ENCODE measurements at regions not wholly inside any gene's neighbourhood (a gene's known extent, or its start where the extent isn't known, plus 50 kb on each side); places are given as distances from the start of the nearest gene placed in this dataset.

- Histone ChIP-seq H3K9me3 (ENCODE audit: insufficient read depth in 2 of 2, low read depth in 1 of 2, low read length in 1 of 2) (0 out of 4 replicates have a peak, but pooled peaks cover 0 to 3% of the 10 kb centered on the region in 2 experiments), H2BK20ac (ENCODE audit: low read length) (no peak overlapping the region), H2AK5ac (ENCODE audit: low read depth, low read length) (no peak overlapping the region), H4K8ac (ENCODE audit: extremely low read depth, insufficient read depth, low read length) (no peak overlapping the region), H3K4me3 (ENCODE audit: extremely low read depth in 1 of 4, insufficient read depth in 2 of 4, low read depth in 3 of 4, low read length in 4 of 4) (no peak overlapping the region), H3K23ac (ENCODE audit: insufficient read length) (no peak overlapping the region), H3K23me2 (ENCODE audit: low read depth, low read length) (no peaks in the 10 kb centered on the region), H2BK120ac (replicated peaks; ENCODE audit: low read depth, low read length) (no peak overlapping the region), H3K4me1 (replicated peaks in 1 of 4; ENCODE audit: control insufficient read depth in 3 of 4, insufficient read depth in 4 of 4, low read length in 3 of 4) (no peaks in the 10 kb centered on the region), H2AFZ (ENCODE audit: low read length) (no peak overlapping the region), H4K91ac (replicated peaks; ENCODE audit: insufficient read length, low read length) (no peak overlapping the region), H4K5ac (ENCODE audit: insufficient read length, low read depth, low read length) (no peak overlapping the region), H2BK12ac (ENCODE audit: low read depth, low read length) (no peak overlapping the region), H3K4ac (replicated peaks; ENCODE audit: insufficient read length, low read depth, low read length) (no peak overlapping the region), H3K56ac (replicated peaks; ENCODE audit: insufficient read length, low read depth, low read length) (no peak overlapping the region), H2BK5ac (ENCODE audit: low read depth, low read length) (no peak overlapping the region), H3K27ac (ENCODE audit: low read depth, low read length) (no peak overlapping the region), H3K9ac (replicated peaks in 1 of 4; ENCODE audit: extremely low read depth in 1 of 4, low read depth in 3 of 4, low read length in 3 of 4) (no peak overlapping the region), H2BK15ac (ENCODE audit: low read length) (no peak overlapping the region), H3K79me1 (ENCODE audit: low read depth, low read length) (no peaks in the 10 kb centered on the region), H3K27me3 (replicated peaks in 1 of 4; ENCODE audit: control insufficient read depth in 3 of 4, extremely low read depth in 1 of 4, insufficient read depth in 3 of 4, low read length in 3 of 4) (peaks cover 4 to 11% (median 8%) of the 10 kb centered on the region in 4 experiments; a peak in 6 of 7 replicates), H3K18ac (ENCODE audit: extremely low read depth, low read length) (no peak overlapping the region), H3K36me3 (ENCODE audit: control insufficient read depth in 2 of 4, insufficient read depth in 4 of 4, low read length in 3 of 4) (no peaks in the 10 kb centered on the region; a peak in 1 of 8 replicates), H4K20me1 (replicated peaks in 1 of 2; ENCODE audit: control insufficient read depth in 1 of 2, insufficient read depth in 2 of 2, low read length in 2 of 2) (no peaks in the 10 kb centered on the region), H3K14ac (ENCODE audit: insufficient read length) (no peak overlapping the region), H3K4me2 (ENCODE audit: insufficient read depth in 1 of 2, low read depth in 2 of 2, low read length in 2 of 2) (no peak overlapping the region), H3K79me2 (ENCODE audit: control insufficient read depth in 1 of 2, insufficient read depth in 2 of 2, low read length in 2 of 2) (no peaks in the 10 kb centered on the region)
- FAIRE-seq, result no peak
- ChIA-PET CTCF (ENCODE audit: partially characterized antibody) (no interaction called here), POLR2A (ENCODE audit: partially characterized antibody) (no interaction called here)
- no peak for TF ChIP-seq TBP (IDR thresholded peaks at IDR 0.05; ENCODE audit: low read depth, low read length)
- no peak for TF ChIP-seq NANOG (IDR thresholded peaks at IDR 0.05; ENCODE audit: insufficient read depth, low read depth, low read length, poor library complexity, severe bottlenecking)
- no peak for TF ChIP-seq CEBPB (IDR thresholded peaks at IDR 0.05; ENCODE audit: low read depth, low read length)
- no peak for TF ChIP-seq BRCA1 (IDR thresholded peaks at IDR 0.05; ENCODE audit: low read depth, low read length)
- TF ChIP-seq ATF2 (IDR thresholded peaks at IDR 0.05; ENCODE audit: low read length), result no peak
- TF ChIP-seq JUND (IDR thresholded peaks at IDR 0.05; ENCODE audit: low read length), result no peak
- no peak for TF ChIP-seq E2F6 (IDR thresholded peaks at IDR 0.05)
- TF ChIP-seq SP2 (IDR thresholded peaks at IDR 0.05; ENCODE audit: low read length), result no peak
- no peak for TF ChIP-seq CHD2 (IDR thresholded peaks at IDR 0.05; ENCODE audit: low read length)
- 87% methylated on average over 2 of the region's 2 CpGs; no CpG with 5 or more reads in 1 of the 2 experiments for WGBS, 2 experiments (ENCODE audit: extremely low coverage in 1 of 2, insufficient coverage in 1 of 2, insufficient read length in 1 of 2, insufficient replicate concordance in 2 of 2, low coverage in 1 of 2, low lambda C conversion rate in 2 of 2, missing lambda C conversion rate in 1 of 2)
- no peak for DNase-seq (ENCODE audit: low read depth in 1 of 2, low spot score in 2 of 2)
Measured at GRCh38 chr6:145540741-145541140, 194.6 kb downstream of the EPM2A start.

Measured in H1 (cell line).